ENCODE measurements at regions not wholly inside any gene's neighbourhood (a gene's known extent, or its start where the extent isn't known, plus 50 kb on each side); places are given as distances from the start of the nearest gene placed in this dataset.

- POLR2A ChIA-PET: interaction anchor here (0.6 kb wide), 1 partner anchor 18 kb away, joined by 3 read pairs; no protein-coding TSS in a partner anchor
- H2AFZ ChIP-seq (ENCODE audit: low read length): no peak overlapping the region
- H3K4me2 ChIP-seq (ENCODE audit: low read length): no peak overlapping the region
- H3K79me2 ChIP-seq (ENCODE audit: insufficient read depth, low read depth, low read length): no peaks in the 10 kb centered on the region
- no peaks in the 10 kb centered on the region for H3K36me3 ChIP-seq (ENCODE audit: insufficient read depth, low read length)
- H3K27ac ChIP-seq (ENCODE audit: low read depth, low read length, poor library complexity, severe bottlenecking): no peak overlapping the region
- no peaks in the 10 kb centered on the region for H3K9me2 ChIP-seq (ENCODE audit: insufficient read depth, low read length)
- no peak for DNase-seq (ENCODE audit: low spot score)
- intact Hi-C loops (cut with micrococcal nuclease; ENCODE audit: unreplicated experiment): no loop called here
- H3K9me3 ChIP-seq (ENCODE audit: low read length): 0 out of 2 replicates have a peak, but pooled peaks cover 3% of the 10 kb centered on the region
- CTCF ChIA-PET (ENCODE audit: unreplicated experiment): no interaction called here
- no peak overlapping the region for H3K4me3 ChIP-seq (ENCODE audit: low read depth, low read length, poor library complexity, severe bottlenecking)
- no TSS peak for BruUV-seq (replicated peaks)
- peaks cover 11% of the 10 kb centered on the region for H3K4me1 ChIP-seq (ENCODE audit: insufficient read depth, low read length, poor library complexity, severe bottlenecking)
- TF ChIP-seq EZH2phosphoT487 (IDR thresholded peaks at IDR 0.05; ENCODE audit: borderline replicate concordance, low read depth, low read length): no peak
- TF ChIP-seq CTCF (conservative IDR thresholded peaks at IDR 0.05; ENCODE audit: low read length): no peak
- no peaks in the 10 kb centered on the region for H4K20me1 ChIP-seq (ENCODE audit: insufficient read depth, low read length)
Observed at GRCh38 chr9:20016611-20017010, 227.8 kb upstream of the SLC24A2 start.

- Histone ChIP-seq H3K4me1 (ENCODE audit: insufficient read depth, low read length, poor library complexity, severe bottlenecking) (peaks cover 11% of the 10 kb centered on the region), H3K4me2 (ENCODE audit: low read length) (peak overlapping the region; percentile 17; the same call in 1 of the 2 replicates), H3K9me2 (ENCODE audit: insufficient read depth, low read length) (no peaks in the 10 kb centered on the region), H3K27ac (ENCODE audit: low read depth, low read length, poor library complexity, severe bottlenecking) (peak overlapping the region; percentile 32), H3K36me3 (ENCODE audit: insufficient read depth, low read length) (no peaks in the 10 kb centered on the region), H3K9me3 (ENCODE audit: low read length) (0 out of 2 replicates have a peak, but pooled peaks cover 3% of the 10 kb centered on the region), H3K79me2 (ENCODE audit: insufficient read depth, low read depth, low read length) (no peaks in the 10 kb centered on the region), H3K4me3 (ENCODE audit: low read depth, low read length, poor library complexity, severe bottlenecking) (no peak overlapping the region), H4K20me1 (ENCODE audit: insufficient read depth, low read length) (no peaks in the 10 kb centered on the region), H2AFZ (ENCODE audit: low read length) (peak overlapping the region; percentile 96)
- POLR2A ChIA-PET: interaction anchor here (0.6 to 1.1 kb wide), 5 partner anchors 9 to 962 kb away, joined by 3 read pairs; no protein-coding TSS in a partner anchor
- CTCF ChIA-PET (ENCODE audit: unreplicated experiment): no interaction called here
- TF ChIP-seq EZH2phosphoT487 (IDR thresholded peaks at IDR 0.05; ENCODE audit: borderline replicate concordance, low read depth, low read length) (no peak), CTCF (conservative IDR thresholded peaks at IDR 0.05; ENCODE audit: low read length) (no peak)
- no TSS peak for BruUV-seq (replicated peaks)
- intact Hi-C loops (cut with micrococcal nuclease; ENCODE audit: unreplicated experiment): no loop called here
- peak; percentile 59 for DNase-seq (ENCODE audit: low spot score)
Observed at GRCh38 chr9:20015427-20015931, 226.6 kb upstream of the SLC24A2 start.

DNA sequence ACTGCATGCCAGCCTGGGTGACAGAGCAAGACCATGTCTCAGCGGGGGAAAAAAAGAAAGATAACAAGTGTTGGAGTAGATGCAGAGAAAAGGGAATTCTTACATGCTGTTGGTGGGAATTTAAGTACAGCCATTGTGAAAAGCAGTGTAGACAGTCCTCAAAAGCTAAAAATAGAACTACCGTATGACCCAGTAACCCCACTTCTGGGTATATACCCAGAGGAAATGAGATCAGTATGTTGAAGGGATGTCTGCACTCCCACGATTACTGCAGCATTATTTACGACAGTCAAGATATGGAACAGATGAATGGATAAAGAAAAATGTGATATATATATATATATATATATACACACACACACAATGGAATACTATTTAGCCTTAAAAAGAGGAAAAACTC, 225.3 kb upstream of the SLC24A2 start:
- no peak overlapping the region for H3K4me3 ChIP-seq (ENCODE audit: low read depth, low read length, poor library complexity, severe bottlenecking)
- intact Hi-C loops (cut with micrococcal nuclease; ENCODE audit: unreplicated experiment): no loop called here
- no peaks in the 10 kb centered on the region for H3K36me3 ChIP-seq (ENCODE audit: insufficient read depth, low read length)
- 0 out of 2 replicates have a peak, but pooled peaks cover 3% of the 10 kb centered on the region for H3K9me3 ChIP-seq (ENCODE audit: low read length)
- no TSS peak for BruUV-seq (replicated peaks)
- H3K27ac ChIP-seq (ENCODE audit: low read depth, low read length, poor library complexity, severe bottlenecking): no peak overlapping the region
- no peak for TF ChIP-seq EZH2phosphoT487 (IDR thresholded peaks at IDR 0.05; ENCODE audit: borderline replicate concordance, low read depth, low read length)
- no peak for TF ChIP-seq CTCF (conservative IDR thresholded peaks at IDR 0.05; ENCODE audit: low read length)
- H3K4me2 ChIP-seq (ENCODE audit: low read length): no peak overlapping the region
- ChIA-PET POLR2A (interaction anchor here (0.7 to 1.5 kb wide), 2 partner anchors 29 to 175 kb away, joined by 3 to 4 read pairs; no protein-coding TSS in a partner anchor), CTCF (ENCODE audit: unreplicated experiment) (no interaction called here)
- H2AFZ ChIP-seq (ENCODE audit: low read length): no peak overlapping the region
- H3K9me2 ChIP-seq (ENCODE audit: insufficient read depth, low read length): no peaks in the 10 kb centered on the region
- no peak for DNase-seq (ENCODE audit: low spot score)
- no peaks in the 10 kb centered on the region for H4K20me1 ChIP-seq (ENCODE audit: insufficient read depth, low read length)
- peaks cover 11% of the 10 kb centered on the region for H3K4me1 ChIP-seq (ENCODE audit: insufficient read depth, low read length, poor library complexity, severe bottlenecking)
- H3K79me2 ChIP-seq (ENCODE audit: insufficient read depth, low read depth, low read length): no peaks in the 10 kb centered on the region

Measured in OCI-LY7 (cell line).